Left lung (tissue), 4 donors: ENCODE measurements at regions not wholly inside any gene's neighbourhood (a gene's known extent, or its start where the extent isn't known, plus 50 kb on each side); places are given as distances from the start of the nearest gene placed in this dataset.
"Not testable (repeated sequence)": the region's sequence is repeated elsewhere in the genome, so short reads cannot be mapped to it uniquely, and the experiment has no call there.

Experiments
- ATAC-seq: fragments of 200-7000 bp; cut with Tn5 transposase; one replicate; pipeline ENCODE4 v1.9.1; 2020; ENCODE audit warnings: moderate library complexity
- DNase-seq, 4 donors: peaks; one replicate each; pipeline ENCODE4 v3.0.0-alpha.2; 2013 to 2020
- H3K27ac ChIP-seq, 2 donors: fragments of 200-600 bp; sonication (generic) in 1 of 2; one replicate each; pipeline versions ENCODE4 v1.5.0 to v1.8.0; 2020 to 2021
- H3K27me3 ChIP-seq, 2 donors: fragments of 200-600 bp; sonication (generic) in 1 of 2; one replicate each; pipeline versions ENCODE4 v1.5.0 to v1.8.0; 2020 to 2021
- H3K36me3 ChIP-seq, 2 donors: fragments of 200-600 bp; sonication (generic) in 1 of 2; one replicate each; pipeline versions ENCODE4 v1.5.0 to v1.8.0; 2020 to 2021
- H3K4me1 ChIP-seq, 2 donors: fragments of 200-600 bp; one replicate each; pipeline ENCODE4 v1.8.0; 2021
- H3K4me3 ChIP-seq, 2 donors: fragments of 200-600 bp; sonication (generic) in 1 of 2; one replicate each; pipeline versions ENCODE4 v1.5.0 to v1.8.0; 2020 to 2021; ENCODE audit warnings: mild to moderate bottlenecking in 1 of 2
- H3K9me3 ChIP-seq, 2 donors: fragments of 200-600 bp; sonication (generic) in 1 of 2; one replicate each; pipeline versions ENCODE4 v1.5.0 to v1.8.0; 2020 to 2021
- CTCF ChIP-seq, 2 donors: fragments of 200-600 bp; sonication (generic) in 1 of 2; IDR thresholded peaks; one replicate each; pipeline versions ENCODE4 v1.5.0 to v1.8.0; 2021; ENCODE audit warnings: antibody characterized with exemption in 2 of 2
- intact Hi-C, 2 donors: fragments of 100-400 bp; cut with DNase I; formaldehyde crosslinking; loops; one replicate each; pipeline versions ENCODE4 v1.11.2 to v1.14.2; 2022
- donor health status: DM: no; HTN: yes; CAD: no.
- donor health status: DM: no; HTN: no; CAD: no.

DNA sequence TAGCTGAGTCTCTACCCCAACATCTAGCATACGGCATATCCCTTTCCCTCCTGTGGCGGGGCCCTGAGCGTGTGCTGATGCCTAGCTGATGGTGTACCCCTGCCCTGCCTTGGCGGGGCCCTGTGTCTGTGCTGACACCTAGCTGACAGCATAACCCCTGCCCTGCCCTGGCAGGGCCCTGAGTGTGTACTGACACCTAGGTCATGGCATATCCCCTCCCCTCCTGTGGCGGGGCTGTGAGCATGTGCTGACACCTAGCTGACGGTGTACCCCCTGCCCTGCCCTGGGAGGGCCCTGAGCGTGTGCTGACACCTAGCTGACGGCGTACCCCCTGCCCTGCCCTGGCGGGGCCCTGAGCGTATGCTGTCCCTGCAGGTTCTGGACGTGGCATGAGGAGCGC is 414.0 kb upstream of the AMELY start:
- H3K27ac ChIP-seq, result no peak overlapping the region
- H3K9me3 ChIP-seq, result no peaks in the 10 kb centered on the region
- H3K4me3 ChIP-seq, result no peak overlapping the region
- TF ChIP-seq CTCF (IDR thresholded peaks at IDR 0.05), result no peak
- intact Hi-C loops, result no loop called here
- H3K27me3 ChIP-seq, result no peaks in the 10 kb centered on the region
- no peaks in the 10 kb centered on the region for H3K4me1 ChIP-seq
- ATAC-seq (no peak), DNase-seq (no peak)
- H3K36me3 ChIP-seq, result peaks cover 0 to 24% of the 10 kb centered on the region in 2 donors

- TF ChIP-seq CTCF (IDR thresholded peaks at IDR 0.05), result no peak
- no peak overlapping the region for H3K4me3 ChIP-seq
- intact Hi-C loops, result no loop called here
- H3K27me3 ChIP-seq, result no peaks in the 10 kb centered on the region
- H3K27ac ChIP-seq, result no peak overlapping the region
- H3K9me3 ChIP-seq, result no peaks in the 10 kb centered on the region
- no peak for ATAC-seq
- peaks cover 0 to 5% of the 10 kb centered on the region in 2 donors for H3K4me1 ChIP-seq
- peaks cover 0 to 15% of the 10 kb centered on the region in 2 donors for H3K36me3 ChIP-seq
- no peak for DNase-seq
These were observed 409.2 kb upstream of the AMELY start for GRCh38 chrY:7320751-7321150.

- H3K27ac ChIP-seq, intact Hi-C loops, H3K4me3 ChIP-seq, DNase-seq, H3K4me1 ChIP-seq, H3K27me3 ChIP-seq, H3K9me3 ChIP-seq, ATAC-seq: not testable (repeated sequence)
- H3K36me3 ChIP-seq, result peaks cover 0 to 12% of the 10 kb centered on the region in 2 donors
These were observed 408.6 kb upstream of the AMELY start for GRCh38 chrY:7320171-7320570.

DNA sequence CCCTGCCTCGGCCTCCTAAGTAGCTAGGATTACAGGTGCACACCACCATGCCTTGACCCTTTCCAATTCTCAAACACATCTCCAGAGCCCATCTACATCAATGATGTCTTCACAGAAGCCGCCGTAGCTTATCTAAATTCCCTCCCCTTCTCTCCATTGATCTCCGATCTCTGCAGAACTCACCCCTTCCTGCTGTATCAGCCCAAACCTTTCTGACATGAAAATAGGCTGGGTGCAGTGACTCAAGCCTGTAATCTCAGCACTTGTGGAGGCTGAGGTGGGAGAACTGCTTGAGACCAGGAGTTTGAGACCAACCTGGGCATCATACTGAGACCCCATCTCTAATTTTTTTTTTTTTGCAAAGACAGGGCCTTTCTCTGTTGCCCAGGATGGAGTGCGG is 406.6 kb upstream of the AMELY start:
- intact Hi-C loops, result no loop called here
- DNase-seq, result no peak
- TF ChIP-seq CTCF (IDR thresholded peaks at IDR 0.05), result no peak
- Histone ChIP-seq H3K4me1 (peaks cover 0 to 5% of the 10 kb centered on the region in 2 donors), H3K27me3 (no peaks in the 10 kb centered on the region), H3K4me3 (no peak overlapping the region), H3K36me3 (peaks cover 0 to 12% of the 10 kb centered on the region in 2 donors), H3K9me3 (no peaks in the 10 kb centered on the region), H3K27ac (no peak overlapping the region)
- ATAC-seq, result no peak

DNA sequence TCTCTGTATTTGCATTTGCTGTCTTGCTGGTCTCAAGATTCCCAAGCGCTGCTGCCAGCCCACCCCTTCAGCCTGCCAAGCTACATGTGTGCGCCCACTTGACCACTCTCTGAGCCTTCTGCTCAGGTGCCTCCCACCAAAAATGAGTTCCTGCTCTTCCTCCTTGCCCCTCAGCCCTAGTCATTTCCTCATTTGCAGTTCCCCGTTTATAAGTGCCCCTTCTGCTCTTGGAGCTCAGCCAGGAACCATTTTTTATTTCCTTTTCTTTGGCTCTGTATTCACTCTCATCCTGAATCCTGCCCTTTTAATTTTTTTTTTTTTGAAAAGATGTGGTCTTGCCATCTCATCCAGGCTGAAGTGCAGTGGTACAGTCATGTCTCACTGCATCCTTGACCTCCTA is 406.0 kb upstream of the AMELY start:
- no peak for ATAC-seq
- no peak for TF ChIP-seq CTCF (IDR thresholded peaks at IDR 0.05)
- Histone ChIP-seq H3K4me3 (no peak overlapping the region), H3K27me3 (no peaks in the 10 kb centered on the region), H3K27ac (no peak overlapping the region), H3K9me3 (no peaks in the 10 kb centered on the region), H3K36me3 (peaks cover 0 to 9% of the 10 kb centered on the region in 2 donors), H3K4me1 (peaks cover 0 to 5% of the 10 kb centered on the region in 2 donors)
- intact Hi-C loops, result no loop called here
- no peak for DNase-seq

DNA sequence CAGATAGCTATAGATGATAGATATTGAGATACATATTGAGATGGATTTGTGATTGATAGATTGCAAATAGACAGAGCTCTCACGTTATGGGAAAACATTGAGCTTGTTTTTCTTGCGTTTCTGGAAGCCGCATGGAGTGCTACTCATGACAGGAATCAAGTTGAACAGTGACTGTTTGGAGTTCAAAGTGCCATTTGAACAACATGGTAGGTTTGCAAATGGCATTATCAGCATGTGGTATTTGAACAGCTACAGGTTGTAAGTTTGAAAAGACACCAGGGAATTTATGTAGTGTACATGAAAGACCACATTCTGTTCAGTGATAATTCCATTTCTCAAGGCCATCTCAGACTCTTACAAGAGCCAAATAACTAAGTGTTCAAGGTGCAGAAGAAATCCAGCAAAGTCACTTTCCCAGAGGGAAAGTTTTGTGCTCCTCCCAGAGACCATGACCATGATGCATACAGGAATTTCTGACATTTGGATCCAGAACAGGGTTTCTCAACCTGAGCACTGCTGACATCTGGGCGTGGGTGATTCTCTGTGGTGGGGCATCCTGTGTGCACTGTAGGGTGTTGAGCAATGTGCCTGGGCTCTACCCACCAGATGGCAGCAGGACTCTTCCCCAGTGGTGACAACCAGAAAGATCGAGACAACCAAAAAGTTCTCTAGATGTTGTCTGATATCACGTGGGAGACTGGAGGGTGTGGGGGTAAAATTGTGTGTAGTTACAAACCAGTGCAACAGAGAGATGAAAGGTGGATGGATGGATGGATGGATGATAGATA is 399.1 kb upstream of the AMELY start:
- no peak overlapping the region for H3K4me3 ChIP-seq

More for the DNA sequence above, 399.1 kb upstream of the AMELY start:
- TF ChIP-seq CTCF (IDR thresholded peaks at IDR 0.05), result peak in 1 of 2 donors; percentile 10
- no peaks in the 10 kb centered on the region for H3K27me3 ChIP-seq
- H3K27ac ChIP-seq, result no peak overlapping the region
- no peak for DNase-seq
- intact Hi-C loops, result no loop called here
- peaks cover 0 to 6% of the 10 kb centered on the region in 2 donors for H3K36me3 ChIP-seq
- no peaks in the 10 kb centered on the region for H3K4me1 ChIP-seq
- no peak for ATAC-seq
- H3K9me3 ChIP-seq, result no peaks in the 10 kb centered on the region
